ENCODE measurements at regions not wholly inside any gene's neighbourhood (a gene's known extent, or its start where the extent isn't known, plus 50 kb on each side); places are given as distances from the start of the nearest gene placed in this dataset.
"Not testable (repeated sequence)": the region's sequence is repeated elsewhere in the genome, so short reads cannot be mapped to it uniquely, and the experiment has no call there.

GRCh38 chr2:236998758-236999157 is 86.9 kb upstream of the COPS8 start:
- no peak for DNase-seq (ENCODE audit: extremely low read depth, low read depth, low spot score)

GRCh38 chr2:237000481-237000880 is 85.2 kb upstream of the COPS8 start:
- no peak for DNase-seq (ENCODE audit: extremely low read depth, low read depth, low spot score)

GRCh38 chr2:237005341-237005740 is 80.3 kb upstream of the COPS8 start:
- DNase-seq (ENCODE audit: extremely low read depth, low read depth, low spot score): not testable (repeated sequence)

- DNase-seq (ENCODE audit: extremely low read depth, low read depth, low spot score): no peak
Measured at GRCh38 chr2:237011206-237011795, 74.4 kb upstream of the COPS8 start.

- DNase-seq (ENCODE audit: extremely low read depth, low read depth, low spot score): no peak
Measured at GRCh38 chr2:237012004-237012403, 73.7 kb upstream of the COPS8 start.

GRCh38 chr2:237012577-237013267 is 73.0 kb upstream of the COPS8 start:
- DNase-seq (ENCODE audit: extremely low read depth, low read depth, low spot score): peak; percentile 84

GRCh38 chr2:237016121-237016915 is 69.4 kb upstream of the COPS8 start:
- no peak for DNase-seq (ENCODE audit: extremely low read depth, low read depth, low spot score)

- no peak for DNase-seq (ENCODE audit: extremely low read depth, low read depth, low spot score)
Measured at GRCh38 chr2:237020090-237020489, 65.6 kb upstream of the COPS8 start.

- no peak for DNase-seq (ENCODE audit: extremely low read depth, low read depth, low spot score)
Measured at GRCh38 chr2:237022533-237022932, 63.2 kb upstream of the COPS8 start.

- DNase-seq (ENCODE audit: extremely low read depth, low read depth, low spot score): no peak
Measured at GRCh38 chr2:237024255-237024654, 61.4 kb upstream of the COPS8 start.

GRCh38 chr2:237025090-237025865 is 60.4 kb upstream of the COPS8 start:
- DNase-seq (ENCODE audit: extremely low read depth, low read depth, low spot score): no peak

GRCh38 chr2:237026981-237027711 is 58.5 kb upstream of the COPS8 start:
- DNase-seq (ENCODE audit: extremely low read depth, low read depth, low spot score): no peak

- DNase-seq (ENCODE audit: extremely low read depth, low read depth, low spot score): no peak
Measured at GRCh38 chr2:237027712-237028029, 58.0 kb upstream of the COPS8 start.

- DNase-seq (ENCODE audit: extremely low read depth, low read depth, low spot score): no peak
Measured at GRCh38 chr2:237030382-237030781, 55.3 kb upstream of the COPS8 start.

GRCh38 chr2:237033536-237034060 is 52.1 kb upstream of the COPS8 start:
- no peak for DNase-seq (ENCODE audit: extremely low read depth, low read depth, low spot score)

GRCh38 chr2:237035781-237036475 is 49.8 kb upstream of the COPS8 start:
- DNase-seq (ENCODE audit: extremely low read depth, low read depth, low spot score): no peak

Measured in glomerular endothelial cell (primary cell).